Neural cell (in vitro differentiated cells): ENCODE measurements at regions not wholly inside any gene's neighbourhood (a gene's known extent, or its start where the extent isn't known, plus 50 kb on each side); places are given as distances from the start of the nearest gene placed in this dataset.
"Not testable (repeated sequence)": the region's sequence is repeated elsewhere in the genome, so short reads cannot be mapped to it uniquely, and the experiment has no call there.

Source experiments
- EP300 ChIP-seq: fragments of 450-650 bp; conservative IDR thresholded peaks from 2 replicates; pipeline ENCODE4 v1.6.1; 2014; ENCODE audit warnings: antibody characterized with exemption, mild to moderate bottlenecking, moderate library complexity; ENCODE audit not compliant: poor library complexity, severe bottlenecking
- EZH2 ChIP-seq: fragments of 200-600, 300-800 bp; shearing (Covaris generic), sonication (generic); IDR thresholded peaks from 2 replicates; pipeline ENCODE4 v1.6.1; 2014; ENCODE audit warnings: antibody characterized with exemption, low read length, borderline replicate concordance, mild to moderate bottlenecking; ENCODE audit not compliant: insufficient read depth, poor library complexity, severe bottlenecking
- POLR2AphosphoS5 ChIP-seq: IDR thresholded peaks from 2 replicates; pipeline ENCODE4 v1.6.1; 2012
- RAD21 ChIP-seq: fragments of 450-650 bp; conservative IDR thresholded peaks from 2 replicates; pipeline ENCODE4 v1.6.1; 2014; ENCODE audit warnings: antibody characterized with exemption, mild to moderate bottlenecking, moderate library complexity
- TF ChIP-seq, protein P1 (sequence below): fragments of 450-650 bp; IDR thresholded peaks from 2 replicates; pipeline ENCODE4 v1.5.1; 2014; ENCODE audit warnings: antibody characterized with exemption, mild to moderate bottlenecking, moderate library complexity; ENCODE audit not compliant: poor library complexity, severe bottlenecking
- TF ChIP-seq, protein P2 (sequence below): IDR thresholded peaks from 2 replicates; pipeline ENCODE4 v1.6.1; 2012; ENCODE audit warnings: borderline replicate concordance

DNA sequence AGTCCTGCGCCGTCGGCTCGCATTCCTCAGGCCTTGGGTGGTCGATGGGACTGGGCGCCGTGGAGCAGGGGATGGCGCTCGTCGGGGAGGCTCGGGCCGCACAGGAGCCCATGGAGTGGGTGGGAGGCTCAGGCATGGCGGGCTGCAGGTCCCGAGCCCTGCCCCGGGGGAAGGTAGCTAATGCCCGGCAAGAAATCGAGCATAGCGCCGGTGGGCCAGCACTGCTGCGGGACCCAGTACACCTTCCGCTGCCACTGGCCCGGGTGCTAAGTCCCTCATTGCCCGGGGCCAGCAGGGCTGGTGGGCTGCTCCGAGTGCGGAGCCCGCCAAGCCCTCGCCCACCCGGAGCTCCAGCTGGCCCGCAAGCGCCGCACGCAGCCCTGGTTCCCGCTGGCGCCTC lies 122.8 kb downstream of the UFM1 start:
- TF ChIP-seq RAD21, POLR2AphosphoS5, EZH2, EP300: not testable (repeated sequence)
- TF ChIP-seq, protein P1, sequence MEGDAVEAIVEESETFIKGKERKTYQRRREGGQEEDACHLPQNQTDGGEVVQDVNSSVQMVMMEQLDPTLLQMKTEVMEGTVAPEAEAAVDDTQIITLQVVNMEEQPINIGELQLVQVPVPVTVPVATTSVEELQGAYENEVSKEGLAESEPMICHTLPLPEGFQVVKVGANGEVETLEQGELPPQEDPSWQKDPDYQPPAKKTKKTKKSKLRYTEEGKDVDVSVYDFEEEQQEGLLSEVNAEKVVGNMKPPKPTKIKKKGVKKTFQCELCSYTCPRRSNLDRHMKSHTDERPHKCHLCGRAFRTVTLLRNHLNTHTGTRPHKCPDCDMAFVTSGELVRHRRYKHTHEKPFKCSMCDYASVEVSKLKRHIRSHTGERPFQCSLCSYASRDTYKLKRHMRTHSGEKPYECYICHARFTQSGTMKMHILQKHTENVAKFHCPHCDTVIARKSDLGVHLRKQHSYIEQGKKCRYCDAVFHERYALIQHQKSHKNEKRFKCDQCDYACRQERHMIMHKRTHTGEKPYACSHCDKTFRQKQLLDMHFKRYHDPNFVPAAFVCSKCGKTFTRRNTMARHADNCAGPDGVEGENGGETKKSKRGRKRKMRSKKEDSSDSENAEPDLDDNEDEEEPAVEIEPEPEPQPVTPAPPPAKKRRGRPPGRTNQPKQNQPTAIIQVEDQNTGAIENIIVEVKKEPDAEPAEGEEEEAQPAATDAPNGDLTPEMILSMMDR = not testable (repeated sequence)
- TF ChIP-seq, protein P2, sequence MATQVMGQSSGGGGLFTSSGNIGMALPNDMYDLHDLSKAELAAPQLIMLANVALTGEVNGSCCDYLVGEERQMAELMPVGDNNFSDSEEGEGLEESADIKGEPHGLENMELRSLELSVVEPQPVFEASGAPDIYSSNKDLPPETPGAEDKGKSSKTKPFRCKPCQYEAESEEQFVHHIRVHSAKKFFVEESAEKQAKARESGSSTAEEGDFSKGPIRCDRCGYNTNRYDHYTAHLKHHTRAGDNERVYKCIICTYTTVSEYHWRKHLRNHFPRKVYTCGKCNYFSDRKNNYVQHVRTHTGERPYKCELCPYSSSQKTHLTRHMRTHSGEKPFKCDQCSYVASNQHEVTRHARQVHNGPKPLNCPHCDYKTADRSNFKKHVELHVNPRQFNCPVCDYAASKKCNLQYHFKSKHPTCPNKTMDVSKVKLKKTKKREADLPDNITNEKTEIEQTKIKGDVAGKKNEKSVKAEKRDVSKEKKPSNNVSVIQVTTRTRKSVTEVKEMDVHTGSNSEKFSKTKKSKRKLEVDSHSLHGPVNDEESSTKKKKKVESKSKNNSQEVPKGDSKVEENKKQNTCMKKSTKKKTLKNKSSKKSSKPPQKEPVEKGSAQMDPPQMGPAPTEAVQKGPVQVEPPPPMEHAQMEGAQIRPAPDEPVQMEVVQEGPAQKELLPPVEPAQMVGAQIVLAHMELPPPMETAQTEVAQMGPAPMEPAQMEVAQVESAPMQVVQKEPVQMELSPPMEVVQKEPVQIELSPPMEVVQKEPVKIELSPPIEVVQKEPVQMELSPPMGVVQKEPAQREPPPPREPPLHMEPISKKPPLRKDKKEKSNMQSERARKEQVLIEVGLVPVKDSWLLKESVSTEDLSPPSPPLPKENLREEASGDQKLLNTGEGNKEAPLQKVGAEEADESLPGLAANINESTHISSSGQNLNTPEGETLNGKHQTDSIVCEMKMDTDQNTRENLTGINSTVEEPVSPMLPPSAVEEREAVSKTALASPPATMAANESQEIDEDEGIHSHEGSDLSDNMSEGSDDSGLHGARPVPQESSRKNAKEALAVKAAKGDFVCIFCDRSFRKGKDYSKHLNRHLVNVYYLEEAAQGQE = not testable (repeated sequence)
